ENCODE measurements at regions not wholly inside any gene's neighbourhood (a gene's known extent, or its start where the extent isn't known, plus 50 kb on each side); places are given as distances from the start of the nearest gene placed in this dataset.
"Not testable (repeated sequence)": the region's sequence is repeated elsewhere in the genome, so short reads cannot be mapped to it uniquely, and the experiment has no call there.

DNA sequence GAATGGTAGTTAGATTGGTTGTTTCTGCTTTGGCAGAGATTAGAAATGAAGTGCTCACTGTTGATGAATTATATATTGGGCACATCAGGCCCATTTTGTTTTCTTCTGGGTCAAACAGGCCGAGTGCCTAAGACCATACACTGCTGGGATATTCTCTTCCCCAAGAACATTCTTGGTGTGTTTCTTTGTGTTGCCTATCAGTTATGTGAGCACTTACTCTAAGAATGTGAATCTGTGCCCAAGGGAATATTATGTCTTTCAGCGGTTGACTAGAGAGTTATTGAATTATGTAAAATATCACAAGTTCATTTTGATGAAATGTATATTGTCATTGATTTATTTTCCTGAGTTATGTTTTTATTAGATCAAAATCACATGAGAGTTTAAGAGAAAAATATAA lies 255.5 kb upstream of the SMIM30 start:
- no peak for DNase-seq

DNA sequence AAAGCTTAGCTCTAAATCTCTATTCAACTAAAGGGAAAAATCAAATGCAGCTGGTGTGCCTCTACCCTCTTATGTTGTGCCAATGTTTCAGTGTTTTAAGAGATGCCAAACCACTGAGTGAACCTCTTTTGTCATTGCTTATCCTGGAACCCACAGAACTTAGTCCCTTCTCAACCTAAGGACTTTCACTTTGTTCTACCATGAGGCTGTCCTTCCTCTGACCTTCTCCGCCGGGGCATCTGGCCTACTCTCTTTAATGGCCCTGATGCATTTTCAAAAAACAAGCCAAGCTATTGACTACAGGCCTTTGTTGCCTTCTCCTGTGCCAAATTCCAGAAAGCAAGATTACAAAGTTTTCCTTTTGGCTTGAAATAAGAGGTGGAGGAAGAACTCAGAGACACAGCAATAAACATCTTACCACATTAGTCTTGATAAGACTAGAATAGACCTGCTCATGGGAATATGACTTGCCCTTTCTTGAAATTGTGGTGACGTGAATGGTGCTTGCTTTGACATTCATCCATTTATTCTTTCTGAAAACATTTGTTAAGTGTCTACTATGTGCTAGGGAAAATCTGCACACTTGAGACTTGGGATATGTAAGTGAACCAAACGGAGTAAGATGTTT lies 253.2 kb upstream of the SMIM30 start:
- DNase-seq: no peak

DNA sequence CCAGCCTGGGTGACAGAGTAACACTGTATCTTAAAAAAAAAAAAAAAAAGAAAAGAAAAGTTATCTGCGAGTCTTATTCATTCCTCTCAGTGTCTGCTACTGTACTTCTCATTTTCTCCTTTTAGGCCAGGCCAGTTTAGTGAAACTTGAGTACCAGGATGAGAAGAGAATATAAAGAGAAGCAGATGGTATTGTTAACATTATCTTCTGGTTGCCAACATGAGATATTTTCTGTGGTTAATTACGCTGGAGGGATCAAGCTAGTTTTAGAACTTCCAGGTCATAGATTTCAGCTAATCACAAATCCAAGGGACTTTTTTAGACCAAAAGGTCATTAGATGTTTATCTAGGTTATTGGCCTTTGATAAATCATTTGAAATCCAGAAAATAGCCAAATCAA lies 252.6 kb upstream of the SMIM30 start:
- DNase-seq: no peak

DNA sequence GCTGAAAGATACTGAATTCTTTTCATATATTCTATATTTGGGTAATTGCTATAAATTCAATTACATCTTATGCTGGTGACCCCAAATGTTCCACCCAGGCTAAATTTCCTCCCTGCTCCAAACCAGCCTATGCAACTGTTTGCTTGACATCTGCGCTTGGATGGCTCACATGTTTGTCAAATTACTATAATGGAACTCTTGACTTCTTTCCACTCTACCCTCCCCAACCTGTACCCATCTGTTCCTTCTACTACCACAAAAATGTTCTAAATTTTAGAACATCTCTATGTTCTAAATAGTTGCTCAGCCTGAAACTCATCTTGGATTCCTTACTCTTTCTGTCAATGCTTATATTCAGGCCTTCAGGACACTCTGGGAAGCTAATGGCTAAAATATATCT lies 249.9 kb upstream of the SMIM30 start:
- no peak for DNase-seq

DNA sequence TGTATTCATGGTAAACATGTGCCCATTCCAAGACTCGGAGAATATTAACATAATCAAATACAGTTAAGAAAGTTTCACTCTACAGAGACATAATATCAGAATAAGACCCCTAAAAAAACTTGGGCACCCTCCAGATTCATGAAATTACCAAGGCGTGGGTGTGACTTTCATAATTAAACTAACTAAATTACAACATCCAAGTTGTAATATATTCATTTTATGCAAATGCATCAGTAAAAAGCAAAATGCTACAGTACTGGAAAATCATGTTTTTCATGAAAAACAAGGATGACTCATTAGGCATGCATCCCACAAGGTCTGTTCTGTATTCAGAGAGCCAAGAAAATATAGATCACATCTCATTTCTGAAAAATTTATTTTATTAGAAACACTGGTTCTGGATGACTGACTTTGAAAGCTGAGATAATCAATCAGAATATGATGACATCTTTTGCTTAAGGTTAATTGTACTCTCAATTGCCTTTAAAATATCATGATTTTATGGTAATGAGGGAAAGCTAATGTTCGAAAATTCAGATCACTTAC lies 248.8 kb upstream of the SMIM30 start:
- no peak for DNase-seq

DNA sequence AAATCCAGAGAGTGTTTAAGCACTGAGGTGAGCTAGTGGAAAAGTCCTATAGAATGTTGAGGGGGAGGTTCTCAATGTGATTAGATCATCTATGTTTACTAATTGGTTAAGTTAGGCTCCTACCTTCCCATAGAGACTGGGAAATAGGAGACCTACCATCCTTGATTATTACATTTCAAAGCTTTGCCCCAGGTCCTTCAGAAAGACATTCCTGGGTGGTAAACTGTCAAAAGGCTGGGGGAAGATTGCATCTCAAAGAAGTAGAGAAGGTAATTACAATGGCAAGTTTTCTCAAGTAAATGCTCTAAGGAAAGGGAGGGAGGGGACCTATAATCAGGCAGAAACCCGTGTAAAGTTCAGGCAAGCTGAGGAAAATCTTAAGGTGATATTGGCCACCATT lies 247.8 kb upstream of the SMIM30 start:
- DNase-seq: no peak

DNA sequence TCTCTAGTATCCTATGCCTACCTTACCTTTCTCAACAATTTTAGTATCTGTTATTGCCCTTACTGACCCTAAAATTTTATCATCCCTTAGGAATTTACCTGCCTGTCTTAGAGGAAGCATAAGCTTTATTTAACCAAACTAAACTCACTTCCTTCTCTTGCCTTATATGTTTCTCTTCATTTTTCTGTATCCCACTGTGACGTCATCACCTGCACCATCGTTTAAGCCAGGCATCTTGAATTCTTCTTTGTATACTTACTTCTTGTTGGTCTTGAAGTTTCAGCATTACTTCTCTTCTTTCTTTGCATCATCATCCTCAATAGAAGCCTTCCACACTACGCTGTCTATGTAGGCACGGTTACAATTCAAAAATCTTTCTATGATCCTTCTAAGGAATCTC lies 231.0 kb upstream of the SMIM30 start:
- no peak for DNase-seq

DNA sequence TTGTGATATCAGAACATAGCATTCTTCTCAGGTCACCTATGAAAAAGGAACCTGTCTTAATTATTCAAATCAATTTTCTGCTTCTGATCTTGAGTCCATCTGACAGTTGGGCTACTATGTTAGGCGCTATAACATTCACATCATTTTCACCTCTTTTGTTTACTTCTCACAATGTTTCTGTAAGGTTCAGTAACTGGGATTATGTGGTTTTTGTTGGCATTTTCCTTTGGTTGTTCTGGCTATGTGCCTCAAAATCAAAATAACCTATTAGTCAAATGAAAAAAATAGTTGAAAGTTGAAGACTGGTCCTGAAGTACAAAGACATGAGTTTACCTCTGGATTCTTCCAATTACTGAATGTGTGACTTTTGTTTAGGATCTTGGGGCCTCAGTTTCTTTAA lies 221.3 kb upstream of the SMIM30 start:
- DNase-seq: no peak

DNA sequence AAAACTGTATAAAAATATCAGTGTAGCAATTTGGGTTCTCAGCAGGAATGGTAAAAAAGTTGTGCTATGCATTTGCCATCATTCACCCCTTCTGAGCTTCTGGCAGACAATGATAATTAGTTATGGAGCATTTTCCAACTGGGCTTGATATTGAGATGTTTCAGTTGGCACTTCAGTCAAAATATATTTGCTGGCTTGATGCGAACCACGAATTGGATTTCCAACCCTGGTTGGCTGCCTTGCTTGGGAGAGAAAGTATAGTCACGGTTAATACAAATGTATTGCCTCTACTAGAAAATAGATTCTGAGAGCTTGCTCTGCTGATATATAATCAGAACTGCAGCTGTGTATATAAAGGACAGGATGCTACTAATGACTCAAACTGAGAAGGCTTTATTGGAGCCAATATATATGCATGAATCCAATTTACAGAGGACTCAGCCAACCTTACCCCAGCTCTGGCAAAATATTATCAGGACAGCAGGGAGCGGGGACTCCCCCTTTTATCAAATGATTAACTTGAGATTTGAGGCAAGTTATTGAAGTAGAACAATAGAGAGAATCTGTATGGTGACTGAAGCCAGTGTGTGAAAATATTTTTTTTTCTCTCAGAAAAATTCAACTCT lies 219.8 kb upstream of the SMIM30 start:
- no peak for DNase-seq

DNA sequence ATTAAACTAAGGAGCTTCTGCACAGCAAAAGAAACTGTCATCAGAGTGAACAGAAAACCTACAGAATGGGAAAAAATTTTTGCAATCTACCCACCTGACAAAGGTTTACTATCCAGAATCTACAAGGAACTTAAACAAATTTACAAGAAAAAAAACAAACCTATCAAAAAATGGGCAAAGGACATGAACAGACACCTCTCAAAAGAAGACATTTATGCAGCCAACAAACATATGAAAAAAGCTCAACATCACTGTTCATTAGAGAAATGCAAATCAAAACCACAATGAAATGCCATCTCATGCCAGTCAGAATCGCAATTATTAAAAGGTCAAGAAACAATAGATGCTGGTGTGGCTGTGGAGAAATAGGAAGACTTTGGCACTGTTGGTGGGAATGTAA lies 218.5 kb upstream of the SMIM30 start:
- not testable (repeated sequence) for DNase-seq

DNA sequence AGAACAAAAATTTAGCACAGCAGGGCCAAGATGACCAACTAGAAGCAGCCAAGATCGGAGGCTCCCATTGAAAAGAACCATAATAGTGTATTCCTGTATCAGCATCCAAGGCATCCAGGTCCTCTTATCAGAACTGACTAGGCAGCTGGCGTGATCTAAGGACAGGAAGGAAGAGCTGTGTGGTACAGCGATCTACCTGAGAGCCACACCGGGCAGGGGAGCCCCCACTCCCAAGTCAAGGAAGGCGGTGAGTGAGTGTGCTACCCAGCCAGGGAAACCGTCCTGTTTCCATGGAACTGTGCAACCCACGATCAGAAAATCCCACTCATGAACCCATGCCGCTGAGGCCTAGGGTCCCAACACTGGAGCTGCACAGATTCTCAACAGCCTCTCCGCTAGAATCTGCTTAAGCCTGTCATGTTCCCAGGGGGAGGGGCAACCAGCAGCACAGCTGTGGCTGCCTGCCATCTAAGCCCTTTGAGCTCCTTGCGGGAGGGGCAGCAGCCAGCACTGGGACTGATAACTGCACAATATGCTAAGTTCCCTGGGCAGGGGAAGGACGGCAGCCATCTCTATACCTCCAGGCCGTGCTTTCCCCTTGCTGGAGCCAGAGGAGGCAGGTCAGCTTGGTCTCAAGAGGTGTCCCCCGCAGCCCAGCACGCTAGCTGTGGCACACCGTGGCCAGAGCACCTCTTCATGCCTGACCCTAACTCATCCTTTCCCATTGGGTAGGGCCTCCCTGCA lies 213.0 kb upstream of the SMIM30 start:
- DNase-seq: no peak

DNA sequence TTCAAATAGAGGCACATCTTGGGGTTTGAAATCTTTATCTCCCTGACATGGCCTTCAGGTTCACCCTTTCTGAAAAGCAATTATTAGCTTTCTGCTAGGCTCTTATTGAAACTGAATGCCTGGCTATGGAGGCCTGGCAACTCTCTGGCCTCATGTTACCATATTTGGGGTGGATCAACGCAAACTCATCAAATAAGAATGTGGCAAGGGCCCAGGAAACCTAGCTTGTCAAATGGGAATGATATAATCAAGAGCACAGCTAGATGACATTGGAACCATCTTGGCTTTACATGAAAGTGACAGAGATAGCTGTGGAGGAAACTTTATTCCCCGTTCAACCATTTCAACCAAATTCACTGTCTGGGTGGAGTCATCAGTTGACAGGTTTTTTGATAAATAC lies 202.8 kb upstream of the SMIM30 start:
- DNase-seq: no peak

DNA sequence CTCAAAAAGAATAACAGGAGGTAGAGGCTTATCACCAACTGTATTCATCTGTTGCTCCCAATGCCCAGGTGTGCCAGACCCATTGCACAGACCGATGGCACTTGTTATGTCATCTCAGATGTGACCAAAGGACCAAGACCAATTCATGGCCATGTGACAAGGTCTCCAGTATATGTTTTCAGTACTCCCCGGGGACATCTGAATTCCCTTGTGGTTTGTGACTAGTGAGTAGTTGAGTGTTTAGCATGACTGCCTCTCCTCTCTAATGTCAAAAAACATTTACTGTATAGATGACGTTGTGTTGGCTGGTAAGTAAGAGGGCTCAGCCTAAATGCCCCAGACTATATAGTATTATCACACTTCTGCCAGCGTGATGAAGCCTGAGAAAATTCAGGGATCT lies 202.1 kb upstream of the SMIM30 start:
- no peak for DNase-seq

DNA sequence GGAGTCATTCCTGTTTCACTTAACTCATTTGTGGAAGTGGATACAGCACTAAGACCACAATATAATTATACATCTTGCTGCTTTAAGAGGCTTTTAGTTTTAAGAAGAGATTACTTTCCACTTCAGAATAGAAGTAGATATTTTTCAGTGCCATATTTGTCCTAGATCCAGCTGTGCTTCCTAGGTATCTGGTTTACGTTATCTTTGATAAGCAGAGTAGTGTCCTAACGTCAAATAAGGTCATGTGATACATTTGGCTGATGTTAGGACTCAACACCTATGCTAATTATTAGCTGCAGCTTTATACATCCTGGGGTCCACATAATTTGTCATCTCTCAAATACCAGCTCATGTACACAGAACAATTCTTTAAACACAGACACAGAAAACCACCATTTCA lies 196.2 kb upstream of the SMIM30 start:
- no peak for DNase-seq

DNA sequence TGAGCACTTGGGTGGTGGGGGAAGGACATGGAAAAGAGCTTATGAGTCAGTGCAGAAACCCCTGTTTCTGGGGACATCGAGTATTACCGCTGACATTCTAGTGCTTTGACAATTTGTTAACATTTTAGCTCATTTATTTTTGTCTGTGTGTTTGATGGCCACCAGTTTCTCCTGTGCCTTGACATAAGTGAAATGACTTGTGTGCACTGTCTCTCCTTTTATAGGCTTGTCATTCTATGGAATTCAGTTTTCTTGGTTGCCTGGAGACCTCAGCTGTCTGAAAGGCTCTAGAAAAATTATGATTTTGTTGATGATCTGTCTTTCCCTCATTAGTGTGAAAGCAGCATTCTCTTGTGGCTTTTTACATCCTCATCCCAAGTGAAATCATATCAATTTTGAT lies 190.0 kb upstream of the SMIM30 start:
- no peak for DNase-seq

DNA sequence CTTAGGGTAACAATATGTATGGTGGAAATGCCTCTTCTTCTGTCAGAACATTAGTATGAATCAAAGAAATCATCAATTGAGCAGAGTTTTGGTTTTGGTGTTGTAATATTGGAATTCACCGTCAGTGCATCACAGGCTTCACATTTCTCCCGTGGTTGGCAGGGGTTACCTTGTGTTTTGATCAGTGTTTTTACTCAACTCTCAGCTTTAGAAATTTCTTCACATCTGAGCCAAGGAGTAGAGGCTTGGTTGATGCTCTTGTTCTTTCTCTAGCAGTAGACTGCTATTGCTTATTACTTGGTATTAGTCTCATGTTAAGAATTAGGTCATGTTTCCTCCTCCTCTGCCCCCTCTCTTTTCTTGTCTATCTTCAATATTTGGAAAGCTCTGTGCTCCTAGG lies 188.8 kb upstream of the SMIM30 start:
- DNase-seq: no peak

DNA sequence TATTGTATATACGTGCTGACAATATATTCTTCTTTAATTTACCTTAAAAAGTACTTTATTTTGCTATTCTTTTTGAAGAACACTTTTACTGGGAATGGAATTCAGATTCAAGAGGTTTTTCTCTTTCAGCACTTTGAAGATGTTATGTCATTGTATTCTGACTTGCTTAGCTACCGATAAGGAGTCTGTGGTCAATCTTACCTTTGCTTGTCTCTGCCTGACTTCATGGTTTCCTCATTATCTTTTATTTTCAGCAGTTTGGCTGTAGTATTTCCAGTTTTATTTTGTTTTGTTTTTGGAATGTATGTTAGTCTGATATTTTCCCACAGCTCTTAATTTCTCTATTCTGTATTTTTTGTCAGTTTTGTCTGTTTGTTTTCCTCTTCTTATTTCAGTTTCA lies 187.9 kb upstream of the SMIM30 start:
- no peak for DNase-seq

DNA sequence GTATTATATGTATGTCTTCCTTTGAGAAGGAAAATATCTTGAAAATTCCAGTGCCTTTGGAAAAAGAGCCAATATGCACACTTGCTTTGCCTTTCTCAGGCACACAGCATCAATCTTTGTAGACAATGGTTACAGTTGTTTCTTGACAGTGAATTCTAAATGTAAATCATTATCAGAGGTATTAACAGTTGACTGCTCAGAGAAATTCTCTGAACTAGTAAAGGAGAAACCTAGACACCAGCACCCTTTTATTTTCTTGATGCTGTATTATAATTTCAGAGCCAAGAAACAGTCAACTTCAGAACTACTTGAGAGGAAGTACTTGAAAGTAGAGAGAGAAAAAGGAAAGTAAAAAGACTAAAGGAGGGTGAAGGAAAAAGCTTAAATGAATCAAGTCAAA lies 185.8 kb upstream of the SMIM30 start:
- no peak for DNase-seq

DNA sequence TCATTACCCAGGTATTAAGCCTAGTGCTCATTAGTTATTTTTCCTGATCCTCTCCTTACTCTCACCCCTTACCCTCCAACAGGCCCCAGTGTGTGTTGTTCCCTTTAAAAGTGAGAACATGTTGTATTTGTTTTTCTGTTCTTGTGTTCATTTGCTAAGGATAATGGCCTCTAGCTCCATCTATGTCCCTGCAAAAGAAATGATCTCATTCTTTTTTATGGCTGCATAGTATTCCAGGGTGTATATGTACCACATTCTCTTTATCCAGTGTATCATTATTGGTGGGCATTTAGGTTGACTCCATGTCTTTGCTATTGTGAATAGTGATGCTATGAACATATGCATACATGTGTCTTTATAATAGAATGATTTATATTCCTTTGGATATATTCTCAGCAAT lies 185.0 kb upstream of the SMIM30 start:
- not testable (repeated sequence) for DNase-seq

DNA sequence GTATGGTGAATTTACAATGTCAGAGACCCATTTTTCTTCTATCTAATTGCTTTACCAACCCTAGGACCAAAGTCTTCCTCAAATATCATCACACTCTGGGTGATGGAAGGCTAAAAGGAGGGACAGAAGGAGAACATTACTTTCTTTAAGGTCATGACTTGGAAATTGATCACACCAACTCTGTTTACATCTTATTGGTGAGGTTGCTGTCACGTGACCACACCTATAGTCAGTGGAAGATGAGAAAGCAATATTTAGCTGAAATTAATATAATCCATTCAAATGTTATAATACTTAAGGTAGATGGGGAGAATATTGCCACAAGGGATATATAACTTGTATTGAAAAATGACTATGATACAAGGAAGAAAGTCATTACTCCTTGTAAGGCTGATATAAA lies 183.6 kb upstream of the SMIM30 start:
- DNase-seq: no peak

DNA sequence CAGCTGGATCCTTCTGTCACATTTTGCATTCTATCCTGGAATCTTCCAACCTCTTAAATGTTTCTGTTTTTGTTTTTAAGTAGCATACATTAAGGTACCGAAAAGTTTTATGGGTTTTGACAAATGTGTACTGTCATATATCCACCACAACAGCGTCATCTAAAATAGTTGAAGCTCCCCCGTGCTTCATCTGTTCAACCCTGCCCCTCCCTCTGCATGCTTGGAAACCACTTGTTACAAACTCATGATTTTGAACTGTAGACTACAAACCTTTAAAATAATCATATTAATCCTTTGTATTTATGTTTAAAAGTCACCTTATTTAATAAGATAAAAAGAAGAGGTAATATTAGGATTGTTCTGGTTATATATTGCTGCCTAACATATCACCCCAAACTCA lies 182.8 kb upstream of the SMIM30 start:
- no peak for DNase-seq

DNA sequence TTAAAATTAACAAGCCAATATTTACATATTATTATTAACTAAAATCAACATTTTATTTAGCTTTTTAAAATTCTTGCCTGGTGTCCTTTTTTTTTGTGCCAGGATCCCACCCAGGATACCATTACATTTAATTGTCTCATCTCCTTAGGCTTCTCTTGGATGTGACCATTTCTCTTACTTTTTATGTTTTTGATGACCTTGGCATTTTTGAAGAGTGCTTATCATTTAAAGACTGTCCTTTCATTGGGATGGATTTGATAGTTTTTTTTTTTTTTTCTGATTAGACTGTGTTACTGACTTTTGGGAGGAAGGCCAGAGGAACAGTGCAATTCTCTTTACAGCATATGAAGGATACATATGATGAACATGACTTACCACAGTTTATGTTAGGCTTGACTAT lies 181.4 kb upstream of the SMIM30 start:
- DNase-seq: no peak

DNA sequence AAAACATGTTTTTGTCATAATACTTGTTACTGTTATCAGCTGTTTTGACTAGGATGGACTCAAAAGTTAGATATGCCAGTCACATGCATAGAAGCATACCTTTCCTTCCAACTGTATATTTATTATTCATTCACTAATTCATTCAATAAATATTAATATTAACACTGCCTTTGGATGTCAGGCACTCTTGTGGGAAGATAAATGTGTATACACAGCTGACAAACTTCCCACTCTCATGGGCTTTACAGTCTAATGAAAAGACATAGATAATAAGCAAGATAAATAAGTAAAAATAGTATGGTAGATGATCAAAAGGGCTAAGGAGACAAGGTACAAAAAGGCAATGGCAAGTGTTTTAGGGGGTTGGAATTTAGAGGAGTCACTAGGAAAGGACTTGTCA lies 180.1 kb upstream of the SMIM30 start:
- no peak for DNase-seq

DNA sequence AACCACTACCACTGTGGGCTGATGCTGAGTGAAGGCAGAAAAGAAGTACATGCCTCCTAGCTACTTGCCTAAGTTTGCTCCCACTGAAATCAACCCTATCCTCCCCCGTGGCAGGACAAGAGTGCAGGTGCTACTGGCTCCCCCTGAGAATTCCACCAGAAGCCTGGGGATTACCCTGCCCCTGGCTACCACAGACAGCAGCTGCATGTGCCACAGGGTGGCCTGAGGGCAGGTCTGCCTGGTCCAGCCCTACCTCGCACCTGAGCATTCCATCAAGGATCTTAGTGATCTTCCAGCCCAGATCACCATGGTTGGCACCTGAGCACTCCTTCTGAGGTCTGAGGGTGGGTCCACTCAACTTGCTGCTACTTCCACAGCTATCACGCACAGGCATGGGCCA lies 176.4 kb upstream of the SMIM30 start:
- no peak for DNase-seq

Measured in NCI-H510A treated with DMSO at 0.1 percent for 48 hours (cell line).